Smooth muscle cell (in vitro differentiated cells): ENCODE measurements at regions not wholly inside any gene's neighbourhood (a gene's known extent, or its start where the extent isn't known, plus 50 kb on each side); places are given as distances from the start of the nearest gene placed in this dataset.

Experiments
- DNase-seq: peaks from one replicate; lab custom pipeline; 2025; ENCODE audit not compliant: unreplicated experiment; lab: John Stamatoyannopoulos, UW
- H2AFZ ChIP-seq: fragments of 200-600 bp; sonication (generic); 2 replicates; pipeline ENCODE4 v1.6.0; 2016; ENCODE audit warnings: antibody characterized with exemption, low read depth, mild to moderate bottlenecking
- H3F3A ChIP-seq: fragments of 200-600 bp; sonication (generic); 2 replicates; pipeline ENCODE4 v1.6.0; 2017; ENCODE audit warnings: antibody characterized with exemption, low read depth
- H3K27ac ChIP-seq: fragments of 200-600 bp; sonication (generic); 2 replicates; pipeline ENCODE4 v1.5.1; 2016; ENCODE audit warnings: low read depth, mild to moderate bottlenecking
- H3K27me3 ChIP-seq: fragments of 200-600 bp; sonication (generic); 2 replicates; pipeline ENCODE4 v1.6.1; 2016; ENCODE audit warnings: low read depth, mild to moderate bottlenecking
- H3K36me3 ChIP-seq: fragments of 200-600 bp; sonication (generic); 2 replicates; pipeline ENCODE4 v1.5.1; 2016; ENCODE audit warnings: low read depth
- H3K4me1 ChIP-seq: fragments of 200-600 bp; sonication (generic); 2 replicates; pipeline ENCODE4 v1.5.1; 2016; ENCODE audit warnings: low read depth
- H3K4me2 ChIP-seq: fragments of 200-600 bp; sonication (generic); 2 replicates; pipeline ENCODE4 v1.6.0; 2016; ENCODE audit warnings: mild to moderate bottlenecking
- H3K4me3 ChIP-seq: fragments of 200-600 bp; sonication (generic); 2 replicates; pipeline ENCODE4 v1.5.1; 2016; ENCODE audit warnings: mild to moderate bottlenecking
- H3K79me2 ChIP-seq: fragments of 200-600 bp; sonication (generic); 2 replicates; pipeline ENCODE4 v1.6.0; 2016; ENCODE audit warnings: low read depth, mild to moderate bottlenecking
- H3K9ac ChIP-seq: fragments of 200-600 bp; sonication (generic); 2 replicates; pipeline ENCODE4 v1.6.0; 2016; ENCODE audit warnings: low read depth
- H3K9me3 ChIP-seq: fragments of 200-600 bp; sonication (generic); replicated peaks from 2 replicates; pipeline ENCODE4 v1.5.1; 2016; ENCODE audit warnings: low read depth
- H4K20me1 ChIP-seq: fragments of 200-600 bp; sonication (generic); 2 replicates; pipeline ENCODE4 v1.6.0; 2016; ENCODE audit warnings: low read depth
- CTCF ChIP-seq: fragments of 200-600 bp; sonication (generic); IDR thresholded peaks from 2 replicates; pipeline ENCODE4 v1.5.1; 2017; ENCODE audit warnings: borderline replicate concordance, mild to moderate bottlenecking, antibody characterized with exemption; ENCODE audit not compliant: insufficient read depth, poor library complexity, severe bottlenecking
- WGBS: methylation state at CpG from one replicate; pipeline ENCODE4 v1.1.7; 2016; ENCODE audit warnings: low lambda C conversion rate; 5-methylcytosine and 5-hydroxymethylcytosine counted together

- Histone ChIP-seq H3K4me1 (no peaks in the 10 kb centered on the region), H4K20me1 (no peaks in the 10 kb centered on the region), H3K36me3 (no peaks in the 10 kb centered on the region), H3K79me2 (no peaks in the 10 kb centered on the region), H3K27ac (no peak overlapping the region), H3K27me3 (no peaks in the 10 kb centered on the region), H3K9ac (no peak overlapping the region), H3K4me2 (no peak overlapping the region), H3K4me3 (no peak overlapping the region), H2AFZ (no peak overlapping the region), H3K9me3 (no peaks in the 10 kb centered on the region), H3F3A (no peaks in the 10 kb centered on the region)
- WGBS, result 88% methylated on average over 2 of the region's 2 CpGs
- DNase-seq, result no peak
- TF ChIP-seq CTCF, result no peak
Observed at GRCh38 chr6:56387621-56388414, 140.4 kb upstream of the COL21A1 start.

GRCh38 chr6:56386717-56387116 lies 139.3 kb upstream of the COL21A1 start:
- H3K36me3 ChIP-seq, result no peaks in the 10 kb centered on the region
- H4K20me1 ChIP-seq, result no peaks in the 10 kb centered on the region
- DNase-seq, result no peak
- H3F3A ChIP-seq, result no peaks in the 10 kb centered on the region
- H3K79me2 ChIP-seq, result no peaks in the 10 kb centered on the region
- no peak overlapping the region for H3K27ac ChIP-seq
- no peak overlapping the region for H3K9ac ChIP-seq
- H3K4me2 ChIP-seq, result no peak overlapping the region
- no peaks in the 10 kb centered on the region for H3K9me3 ChIP-seq
- no peaks in the 10 kb centered on the region for H3K4me1 ChIP-seq
- H2AFZ ChIP-seq, result no peak overlapping the region
- 59% methylated on average over 1 of the region's 1 CpG for WGBS
- TF ChIP-seq CTCF, result no peak
- H3K4me3 ChIP-seq, result no peak overlapping the region
- no peaks in the 10 kb centered on the region for H3K27me3 ChIP-seq

GRCh38 chr6:56385981-56386593 lies 138.7 kb upstream of the COL21A1 start:
- no peaks in the 10 kb centered on the region for H3K27me3 ChIP-seq
- H3K4me2 ChIP-seq, result no peak overlapping the region
- TF ChIP-seq CTCF, result no peak
- H3K36me3 ChIP-seq, result no peaks in the 10 kb centered on the region
- DNase-seq, result no peak
- no peaks in the 10 kb centered on the region for H3K4me1 ChIP-seq
- H3K9me3 ChIP-seq, result no peaks in the 10 kb centered on the region
- H2AFZ ChIP-seq, result no peak overlapping the region
- no peak overlapping the region for H3K4me3 ChIP-seq
- no peak overlapping the region for H3K9ac ChIP-seq
- no peak overlapping the region for H3K27ac ChIP-seq
- no peaks in the 10 kb centered on the region for H3F3A ChIP-seq
- no peaks in the 10 kb centered on the region for H3K79me2 ChIP-seq
- no peaks in the 10 kb centered on the region for H4K20me1 ChIP-seq
- WGBS, result 86% methylated on average over 6 of the region's 6 CpGs
